C4-2B (cell line): ENCODE measurements at regions not wholly inside any gene's neighbourhood (a gene's known extent, or its start where the extent isn't known, plus 50 kb on each side); places are given as distances from the start of the nearest gene placed in this dataset.

Experiments used
- CTCF ChIP-seq: fragments of 450-650 bp; conservative IDR thresholded peaks from 2 replicates; pipeline ENCODE4 v1.5.1; 2017; ENCODE audit warnings: mild to moderate bottlenecking
- ZFX ChIP-seq: fragments of 450-650 bp; IDR thresholded peaks from 2 replicates; pipeline ENCODE4 v1.6.1; 2017

DNA sequence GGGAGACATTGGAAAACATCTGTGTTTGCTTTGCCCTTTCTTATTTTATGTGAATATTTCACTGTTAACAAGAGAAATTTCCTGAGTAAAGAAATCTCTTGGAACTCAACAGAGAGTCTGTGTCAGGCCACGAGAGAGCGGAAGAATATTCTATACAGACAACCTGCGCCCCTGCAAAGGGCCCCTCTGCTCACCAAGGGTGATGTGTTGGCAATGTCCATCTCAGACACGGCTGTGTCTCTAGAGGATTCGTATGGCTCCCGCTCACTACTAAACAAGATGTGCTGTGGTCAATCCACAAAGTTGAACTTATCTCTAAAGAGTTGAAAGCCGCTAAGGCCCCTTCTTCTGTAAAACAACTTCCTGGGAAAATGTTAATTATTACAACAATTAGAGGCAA, 241.0 kb upstream of the IRX1 start:
- no peak for TF ChIP-seq CTCF
- no peak for TF ChIP-seq ZFX
